ENCODE measurements at regions not wholly inside any gene's neighbourhood (a gene's known extent, or its start where the extent isn't known, plus 50 kb on each side); places are given as distances from the start of the nearest gene placed in this dataset.

GRCh38 chr14:96710060-96710666, 87.0 kb upstream of the VRK1 start:
- TF ChIP-seq STAT5B (CRISPR knock-in tag; IDR thresholded peaks at IDR 0.05) (no peak), BRD9 (IDR thresholded peaks at IDR 0.05; ENCODE audit: low read depth, partially characterized antibody) (no peak), SOX6 (IDR thresholded peaks at IDR 0.05) (no peak), KAT7 (CRISPR knock-in tag; IDR thresholded peaks at IDR 0.05; ENCODE audit: borderline replicate concordance) (no peak), RBM22 (IDR thresholded peaks at IDR 0.05; ENCODE audit: low read depth, low read length, poor library complexity, severe bottlenecking) (no peak), SP2 (IDR thresholded peaks at IDR 0.05; ENCODE audit: extremely low read depth, low read depth, low read length, poor library complexity, severe bottlenecking) (no peak), EZH2 (IDR thresholded peaks at IDR 0.05; ENCODE audit: borderline replicate concordance, low read depth, low read length) (no peak), ZNF253 (CRISPR knock-in tag; conservative IDR thresholded peaks at IDR 0.05) (no peak), CTCF (IDR thresholded peaks at IDR 0.05 in 2 of 3, conservative IDR thresholded peaks at IDR 0.05 in 1 of 3; ENCODE audit: insufficient read depth in 2 of 3, low read depth in 1 of 3, low read length in 3 of 3) (no peak), FOS (IDR thresholded peaks at IDR 0.05; ENCODE audit: extremely low read depth, insufficient read length) (no peak), SREBF2 (CRISPR knock-in tag; IDR thresholded peaks at IDR 0.05) (no peak)

Measured in K562 (cell line).